SK-N-SH (cell line): ENCODE measurements at regions not wholly inside any gene's neighbourhood (a gene's known extent, or its start where the extent isn't known, plus 50 kb on each side); places are given as distances from the start of the nearest gene placed in this dataset.

ENCODE experiments used
- CTCF ChIA-PET: fragments of 300-600, 350-600 bp; formaldehyde crosslinking; extraction: SDS; loops from one replicate; lab custom pipeline; 2021; lab: Yijun Ruan, JAX
- POLR2A ChIA-PET: fragments of 350-600 bp; sonication (Branson Sonifier 250); formaldehyde crosslinking; extraction: SDS; loops from one replicate; lab custom pipeline; 2020; ENCODE audit warnings: antibody characterized with exemption, inconsistent platforms; lab: Yijun Ruan, JAX
- DNase-seq: peaks from one replicate; pipeline ENCODE4 v3.0.0; 2012
- H2AFZ ChIP-seq: fragments of 200-600 bp; sonication (generic); 2 replicates; pipeline ENCODE4 v1.8.1; 2016; ENCODE audit warnings: antibody characterized with exemption, mild to moderate bottlenecking, low read depth
- H3F3A ChIP-seq: fragments of 200-600 bp; sonication (generic); replicated peaks from 2 replicates; pipeline ENCODE3; 2016; ENCODE audit warnings: antibody characterized with exemption, mild to moderate bottlenecking; ENCODE audit not compliant: insufficient read depth
- H3K27ac ChIP-seq, 2 experiments: fragments of 200-500 bp in 1 of 2; fragments of 200-600 bp in 1 of 2; sonication (Bioruptor generic) in 1 of 2; sonication (generic), shearing (Covaris generic) in 1 of 2; 2 replicates each; pipeline versions ENCODE4 v1.5.1 to v1.6.1; 2014 to 2016; ENCODE audit warnings: low read depth in 2 of 2, inconsistent platforms in 1 of 2, low read length in 1 of 2, mild to moderate bottlenecking in 1 of 2, mixed read lengths in 1 of 2
- H3K27me3 ChIP-seq: fragments of 200-600 bp; sonication (generic), shearing (Covaris generic); 2 replicates; pipeline ENCODE4 v1.6.1; 2016; ENCODE audit warnings: mixed run types; ENCODE audit not compliant: insufficient read depth
- H3K36me3 ChIP-seq, 2 experiments: fragments of 200-500 bp in 1 of 2; fragments of 200-600 bp in 1 of 2; sonication (Bioruptor generic) in 1 of 2; sonication (generic) in 1 of 2; replicated peaks in 1 of 2; 2 replicates each; pipeline versions ENCODE3 to v1.5.1; 2014 to 2016; ENCODE audit warnings: low read length in 1 of 2, mild to moderate bottlenecking in 1 of 2; ENCODE audit not compliant: insufficient read depth in 2 of 2, control insufficient read depth in 1 of 2
- H3K4me1 ChIP-seq, 2 experiments: fragments of 200-500 bp in 1 of 2; fragments of 200-600 bp in 1 of 2; sonication (Bioruptor generic) in 1 of 2; sonication (generic), shearing (Covaris generic) in 1 of 2; 2 replicates each; pipeline versions ENCODE4 v1.5.1 to v1.6.1; 2014 to 2016; ENCODE audit warnings: low read depth in 1 of 2, low read length in 1 of 2, mixed run types in 1 of 2; ENCODE audit not compliant: insufficient read depth in 2 of 2, control insufficient read depth in 1 of 2
- H3K4me2 ChIP-seq: fragments of 200-600 bp; sonication (generic), shearing (Covaris generic); 2 replicates; pipeline ENCODE4 v1.6.1; 2017; ENCODE audit warnings: mixed run types
- H3K4me3 ChIP-seq, 2 experiments: fragments of 200-500 bp in 1 of 2; fragments of 200-600 bp in 1 of 2; sonication (Bioruptor generic) in 1 of 2; sonication (generic), shearing (Covaris generic) in 1 of 2; 2 replicates each; pipeline versions ENCODE4 v1.5.1 to v1.8.1; 2014 to 2016; ENCODE audit warnings: low read depth in 2 of 2, inconsistent platforms in 1 of 2, low read length in 1 of 2, mild to moderate bottlenecking in 1 of 2, mixed read lengths in 1 of 2, moderate library complexity in 1 of 2
- H3K79me2 ChIP-seq: fragments of 200-600 bp; sonication (generic); 2 replicates; pipeline ENCODE4 v1.8.1; 2017; ENCODE audit warnings: mild to moderate bottlenecking; ENCODE audit not compliant: insufficient read depth
- H3K9ac ChIP-seq: fragments of 200-600 bp; sonication (generic); 2 replicates; pipeline ENCODE4 v1.6.1; 2017; ENCODE audit warnings: mixed run types
- H3K9me2 ChIP-seq: fragments of 200-600 bp; sonication (generic); 2 replicates; pipeline ENCODE4 v1.6.1; 2017; ENCODE audit warnings: mixed run types
- H3K9me3 ChIP-seq: fragments of 200-600 bp; sonication (generic); 2 replicates; pipeline ENCODE4 v1.6.1; 2017; ENCODE audit warnings: mixed run types, mild to moderate bottlenecking, moderate library complexity
- H4K20me1 ChIP-seq: fragments of 200-600 bp; sonication (generic); 2 replicates; pipeline ENCODE4 v1.6.1; 2017; ENCODE audit warnings: mild to moderate bottlenecking, mixed run types; ENCODE audit not compliant: insufficient read depth
- CHD2 ChIP-seq: fragments of 150-350 bp; IDR thresholded peaks from 2 replicates; pipeline ENCODE4 v1.6.1; 2018; ENCODE audit warnings: low read length; ENCODE audit not compliant: partially characterized antibody
- ELF1 ChIP-seq: IDR thresholded peaks from 2 replicates; pipeline ENCODE4 v1.4.0; 2012
- MAX ChIP-seq: IDR thresholded peaks from 2 replicates; pipeline ENCODE4 v1.4.0; 2012; ENCODE audit warnings: low read depth
- MEF2A ChIP-seq: IDR thresholded peaks from 2 replicates; pipeline ENCODE4 v1.4.0; 2012; ENCODE audit warnings: low read depth, borderline replicate concordance
- NRF1 ChIP-seq: IDR thresholded peaks from 2 replicates; pipeline ENCODE4 v1.6.1; 2012; ENCODE audit warnings: low read depth, mild to moderate bottlenecking, low read length
- RFX5 ChIP-seq: IDR thresholded peaks from 2 replicates; pipeline ENCODE4 v1.6.1; 2012; ENCODE audit warnings: mild to moderate bottlenecking, improper control_type of control experiment, low read length
- SMC3 ChIP-seq: IDR thresholded peaks from 2 replicates; pipeline ENCODE4 v1.6.1; 2012; ENCODE audit warnings: low read depth, low read length, improper control_type of control experiment
- TAF1 ChIP-seq: IDR thresholded peaks from 2 replicates; pipeline ENCODE4 v1.6.1; 2012; ENCODE audit warnings: low read depth, mild to moderate bottlenecking, low read length, moderate library complexity, borderline replicate concordance
- TCF12 ChIP-seq: IDR thresholded peaks from 2 replicates; pipeline ENCODE4 v1.4.0; 2012
- WGBS: methylation state at CpG from one replicate; pipeline ENCODE4 v1.1.6; 2017; ENCODE audit warnings: low lambda C conversion rate; 5-methylcytosine and 5-hydroxymethylcytosine counted together
- TF ChIP-seq, protein P1 (sequence below): IDR thresholded peaks from 2 replicates; pipeline ENCODE4 v1.6.1; 2012; ENCODE audit warnings: mild to moderate bottlenecking, low read depth, low read length, moderate library complexity
- TF ChIP-seq, protein P2 (sequence below): fragments of 200-600 bp; sonication (generic); IDR thresholded peaks from 2 replicates; pipeline ENCODE4 v1.6.1; 2017; ENCODE audit warnings: antibody characterized with exemption, mild to moderate bottlenecking, moderate library complexity
- TF ChIP-seq, protein P3 (sequence below): IDR thresholded peaks from 2 replicates; pipeline ENCODE4 v1.4.0; 2012; ENCODE audit warnings: low read depth, borderline replicate concordance

- CTCF ChIA-PET: no interaction called here
- WGBS: 65% methylated on average over 4 of the region's 4 CpGs
- Histone ChIP-seq H3K79me2 (no peaks in the 10 kb centered on the region), H3K9ac (no peak overlapping the region), H3K4me1 (no peaks in the 10 kb centered on the region), H3K4me2 (no peak overlapping the region), H3F3A (no peaks in the 10 kb centered on the region), H3K9me2 (no peaks in the 10 kb centered on the region), H2AFZ (no peak overlapping the region), H3K4me3 (no peak overlapping the region), H4K20me1 (no peaks in the 10 kb centered on the region), H3K27ac (no peak overlapping the region), H3K27me3 (no peaks in the 10 kb centered on the region), H3K9me3 (no peaks in the 10 kb centered on the region), H3K36me3 (no peaks in the 10 kb centered on the region)
- POLR2A ChIA-PET: no interaction called here
- DNase-seq: no peak
- TF ChIP-seq NRF1 (no peak), MEF2A (no peak), MAX (no peak), ELF1 (no peak), TCF12 (no peak), RFX5 (no peak), SMC3 (no peak), TAF1 (no peak), CHD2 (no peak)
- TF ChIP-seq, protein P1, sequence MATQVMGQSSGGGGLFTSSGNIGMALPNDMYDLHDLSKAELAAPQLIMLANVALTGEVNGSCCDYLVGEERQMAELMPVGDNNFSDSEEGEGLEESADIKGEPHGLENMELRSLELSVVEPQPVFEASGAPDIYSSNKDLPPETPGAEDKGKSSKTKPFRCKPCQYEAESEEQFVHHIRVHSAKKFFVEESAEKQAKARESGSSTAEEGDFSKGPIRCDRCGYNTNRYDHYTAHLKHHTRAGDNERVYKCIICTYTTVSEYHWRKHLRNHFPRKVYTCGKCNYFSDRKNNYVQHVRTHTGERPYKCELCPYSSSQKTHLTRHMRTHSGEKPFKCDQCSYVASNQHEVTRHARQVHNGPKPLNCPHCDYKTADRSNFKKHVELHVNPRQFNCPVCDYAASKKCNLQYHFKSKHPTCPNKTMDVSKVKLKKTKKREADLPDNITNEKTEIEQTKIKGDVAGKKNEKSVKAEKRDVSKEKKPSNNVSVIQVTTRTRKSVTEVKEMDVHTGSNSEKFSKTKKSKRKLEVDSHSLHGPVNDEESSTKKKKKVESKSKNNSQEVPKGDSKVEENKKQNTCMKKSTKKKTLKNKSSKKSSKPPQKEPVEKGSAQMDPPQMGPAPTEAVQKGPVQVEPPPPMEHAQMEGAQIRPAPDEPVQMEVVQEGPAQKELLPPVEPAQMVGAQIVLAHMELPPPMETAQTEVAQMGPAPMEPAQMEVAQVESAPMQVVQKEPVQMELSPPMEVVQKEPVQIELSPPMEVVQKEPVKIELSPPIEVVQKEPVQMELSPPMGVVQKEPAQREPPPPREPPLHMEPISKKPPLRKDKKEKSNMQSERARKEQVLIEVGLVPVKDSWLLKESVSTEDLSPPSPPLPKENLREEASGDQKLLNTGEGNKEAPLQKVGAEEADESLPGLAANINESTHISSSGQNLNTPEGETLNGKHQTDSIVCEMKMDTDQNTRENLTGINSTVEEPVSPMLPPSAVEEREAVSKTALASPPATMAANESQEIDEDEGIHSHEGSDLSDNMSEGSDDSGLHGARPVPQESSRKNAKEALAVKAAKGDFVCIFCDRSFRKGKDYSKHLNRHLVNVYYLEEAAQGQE: no peak
- TF ChIP-seq, protein P2, sequence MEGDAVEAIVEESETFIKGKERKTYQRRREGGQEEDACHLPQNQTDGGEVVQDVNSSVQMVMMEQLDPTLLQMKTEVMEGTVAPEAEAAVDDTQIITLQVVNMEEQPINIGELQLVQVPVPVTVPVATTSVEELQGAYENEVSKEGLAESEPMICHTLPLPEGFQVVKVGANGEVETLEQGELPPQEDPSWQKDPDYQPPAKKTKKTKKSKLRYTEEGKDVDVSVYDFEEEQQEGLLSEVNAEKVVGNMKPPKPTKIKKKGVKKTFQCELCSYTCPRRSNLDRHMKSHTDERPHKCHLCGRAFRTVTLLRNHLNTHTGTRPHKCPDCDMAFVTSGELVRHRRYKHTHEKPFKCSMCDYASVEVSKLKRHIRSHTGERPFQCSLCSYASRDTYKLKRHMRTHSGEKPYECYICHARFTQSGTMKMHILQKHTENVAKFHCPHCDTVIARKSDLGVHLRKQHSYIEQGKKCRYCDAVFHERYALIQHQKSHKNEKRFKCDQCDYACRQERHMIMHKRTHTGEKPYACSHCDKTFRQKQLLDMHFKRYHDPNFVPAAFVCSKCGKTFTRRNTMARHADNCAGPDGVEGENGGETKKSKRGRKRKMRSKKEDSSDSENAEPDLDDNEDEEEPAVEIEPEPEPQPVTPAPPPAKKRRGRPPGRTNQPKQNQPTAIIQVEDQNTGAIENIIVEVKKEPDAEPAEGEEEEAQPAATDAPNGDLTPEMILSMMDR: no peak
- TF ChIP-seq, protein P3, sequence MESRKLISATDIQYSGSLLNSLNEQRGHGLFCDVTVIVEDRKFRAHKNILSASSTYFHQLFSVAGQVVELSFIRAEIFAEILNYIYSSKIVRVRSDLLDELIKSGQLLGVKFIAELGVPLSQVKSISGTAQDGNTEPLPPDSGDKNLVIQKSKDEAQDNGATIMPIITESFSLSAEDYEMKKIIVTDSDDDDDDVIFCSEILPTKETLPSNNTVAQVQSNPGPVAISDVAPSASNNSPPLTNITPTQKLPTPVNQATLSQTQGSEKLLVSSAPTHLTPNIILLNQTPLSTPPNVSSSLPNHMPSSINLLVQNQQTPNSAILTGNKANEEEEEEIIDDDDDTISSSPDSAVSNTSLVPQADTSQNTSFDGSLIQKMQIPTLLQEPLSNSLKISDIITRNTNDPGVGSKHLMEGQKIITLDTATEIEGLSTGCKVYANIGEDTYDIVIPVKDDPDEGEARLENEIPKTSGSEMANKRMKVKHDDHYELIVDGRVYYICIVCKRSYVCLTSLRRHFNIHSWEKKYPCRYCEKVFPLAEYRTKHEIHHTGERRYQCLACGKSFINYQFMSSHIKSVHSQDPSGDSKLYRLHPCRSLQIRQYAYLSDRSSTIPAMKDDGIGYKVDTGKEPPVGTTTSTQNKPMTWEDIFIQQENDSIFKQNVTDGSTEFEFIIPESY: no peak
Measured at GRCh38 chr9:80491086-80491696, 919.4 kb downstream of the TLE4 start.
